ENCODE measurements at regions not wholly inside any gene's neighbourhood (a gene's known extent, or its start where the extent isn't known, plus 50 kb on each side); places are given as distances from the start of the nearest gene placed in this dataset.

DNA sequence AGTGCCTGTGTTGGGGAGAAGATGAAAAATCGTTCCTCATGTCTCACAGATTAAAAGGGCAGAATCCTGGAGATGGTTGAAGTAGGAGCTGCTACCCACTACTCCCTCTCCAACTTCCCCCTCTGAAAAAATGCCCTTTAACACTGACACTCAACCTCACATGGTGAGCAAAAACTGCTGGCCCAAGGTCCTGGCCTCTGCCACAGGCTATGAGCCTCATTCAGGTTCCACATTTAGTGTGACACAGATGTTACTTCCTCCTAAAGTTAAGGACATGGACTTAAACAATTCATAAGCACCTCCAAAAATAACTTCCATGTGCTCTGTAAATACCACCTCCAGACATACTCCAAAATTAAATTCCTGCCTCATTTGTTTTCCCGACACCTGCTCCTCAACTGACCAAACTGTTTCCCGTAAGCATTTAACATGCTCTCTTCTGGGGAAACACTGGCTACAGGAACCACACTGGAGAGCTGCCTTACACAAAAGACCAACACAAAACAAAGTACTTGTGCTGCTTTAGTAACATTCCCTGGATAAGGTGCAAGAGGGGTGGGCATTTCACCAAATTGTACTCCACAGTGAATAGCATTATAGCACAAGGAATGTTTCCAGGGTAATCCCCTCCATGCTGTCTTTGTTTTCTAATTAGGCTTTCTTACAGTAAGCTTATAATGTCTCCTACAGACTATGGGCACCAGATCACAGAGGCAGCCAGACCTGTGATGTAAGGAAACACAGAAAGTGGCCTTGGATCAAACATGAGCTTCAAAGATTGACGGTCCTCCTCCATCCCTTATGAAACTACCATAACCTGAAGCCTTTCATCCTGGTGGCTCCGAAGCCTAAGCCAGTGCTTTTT is 57.0 kb downstream of the PHLDA1 start:
- DNase-seq = no peak
- peak; percentile 18 for ATAC-seq (ENCODE audit: poor library complexity)
- intact Hi-C loops (cut with DNase I) = no loop called here

DNA sequence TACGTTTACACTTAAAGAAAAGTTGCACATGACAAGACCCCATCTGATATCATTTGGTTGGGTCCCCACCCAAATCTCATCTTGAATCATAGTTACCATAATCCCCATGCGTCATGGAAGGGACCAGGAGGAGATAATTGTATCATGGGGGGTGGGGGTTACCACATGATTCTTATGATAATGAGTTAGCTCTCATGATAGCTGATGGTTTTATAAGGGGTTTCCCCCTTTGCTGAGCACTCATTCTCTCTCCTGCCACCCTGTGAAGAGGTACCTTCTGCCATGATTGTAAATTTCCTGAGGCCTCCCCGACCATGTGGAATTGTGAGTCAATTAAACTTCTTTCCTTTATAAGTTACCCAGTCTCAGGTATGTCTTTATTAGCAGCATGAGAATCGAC is 60.3 kb downstream of the PHLDA1 start:
- DNase-seq (no peak), ATAC-seq (ENCODE audit: poor library complexity) (no peak)
- intact Hi-C loops (cut with DNase I) = no loop called here

DNA sequence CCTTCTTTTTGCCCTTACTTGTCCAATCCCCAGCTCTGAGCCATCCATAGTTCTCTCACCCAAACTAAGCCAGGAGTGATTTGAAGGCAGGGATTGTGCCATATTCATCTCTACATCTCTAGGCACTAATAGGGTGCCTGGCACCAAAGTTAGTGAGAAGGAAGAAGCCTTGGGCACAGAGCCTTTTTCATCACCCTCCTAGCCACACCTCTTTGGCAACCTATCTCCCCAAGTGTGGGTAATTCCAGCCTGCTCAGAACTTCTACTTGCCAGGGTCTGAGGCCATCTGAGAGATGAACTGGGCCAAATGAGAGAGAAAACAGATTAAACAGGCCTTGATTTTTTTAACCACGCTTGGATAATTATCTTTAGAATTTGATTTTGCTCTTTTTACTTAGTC is 61.3 kb downstream of the PHLDA1 start:
- ATAC-seq (ENCODE audit: poor library complexity) = no peak
- DNase-seq = no peak
- intact Hi-C loops (cut with DNase I) = no loop called here

DNA sequence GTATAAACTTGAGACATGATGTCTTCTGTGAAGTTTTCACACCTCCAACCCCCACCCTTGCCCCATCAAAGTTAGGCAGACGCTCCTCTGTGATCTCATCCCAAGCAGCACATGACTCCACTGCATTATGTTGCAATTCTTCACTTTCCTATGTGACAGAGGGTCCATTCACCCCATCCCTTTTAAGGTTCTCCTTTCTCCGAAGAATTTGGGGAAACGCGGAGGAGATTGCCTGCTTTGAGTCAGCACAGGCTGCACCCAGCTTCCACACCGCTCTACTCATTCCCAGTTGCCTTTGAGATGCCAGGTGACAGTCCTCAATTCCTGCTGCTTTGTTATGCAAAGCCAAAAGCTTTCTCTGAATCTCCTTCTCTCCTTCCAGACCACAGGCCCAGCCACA is 61.8 kb downstream of the PHLDA1 start:
- ATAC-seq (ENCODE audit: poor library complexity) (peak; percentile 45), DNase-seq (no peak)
- intact Hi-C loops (cut with DNase I) = no loop called here

DNA sequence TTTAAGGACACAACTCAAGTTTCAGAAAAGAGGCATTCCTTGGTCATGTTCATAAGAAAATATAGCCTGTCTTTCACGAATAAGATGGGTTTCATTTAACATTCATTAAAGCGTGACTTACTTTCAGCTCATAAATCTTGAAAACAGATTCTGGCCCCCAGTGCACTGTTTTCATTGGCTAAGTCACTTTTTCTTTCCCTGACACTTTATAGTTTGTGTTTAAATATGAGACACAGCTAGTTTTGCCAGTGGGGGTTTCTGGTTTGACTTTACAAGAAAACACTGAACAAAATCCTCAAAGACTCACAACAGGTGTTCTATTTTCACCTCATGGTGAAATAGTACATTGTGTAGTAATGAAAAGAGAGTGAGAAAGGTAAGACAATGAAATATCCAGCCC is 65.9 kb downstream of the PHLDA1 start:
- DNase-seq (no peak), ATAC-seq (ENCODE audit: poor library complexity) (no peak)
- intact Hi-C loops (cut with DNase I) = no loop called here

DNA sequence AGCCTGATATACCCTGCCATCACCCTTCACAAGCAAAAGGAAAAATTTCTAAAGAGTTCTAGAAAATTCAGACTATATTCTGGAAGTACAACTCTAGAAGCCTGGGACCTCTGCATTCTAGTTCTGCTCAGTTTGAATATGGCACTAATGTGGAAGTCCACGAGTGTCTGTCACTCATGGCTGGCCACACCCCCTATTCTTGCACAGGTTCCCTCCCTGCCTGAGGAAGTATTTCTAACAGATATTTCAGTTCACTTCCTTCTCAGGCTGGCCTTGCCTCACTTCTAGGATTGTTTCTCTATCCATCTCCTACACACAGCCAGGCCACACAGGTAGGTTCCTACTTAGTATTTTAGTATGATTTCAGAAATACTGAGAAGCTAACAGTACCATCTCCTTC is 67.4 kb downstream of the PHLDA1 start:
- intact Hi-C loops (cut with DNase I) = no loop called here
- DNase-seq (peak; percentile 68), ATAC-seq (ENCODE audit: poor library complexity) (peak; percentile 46)

DNA sequence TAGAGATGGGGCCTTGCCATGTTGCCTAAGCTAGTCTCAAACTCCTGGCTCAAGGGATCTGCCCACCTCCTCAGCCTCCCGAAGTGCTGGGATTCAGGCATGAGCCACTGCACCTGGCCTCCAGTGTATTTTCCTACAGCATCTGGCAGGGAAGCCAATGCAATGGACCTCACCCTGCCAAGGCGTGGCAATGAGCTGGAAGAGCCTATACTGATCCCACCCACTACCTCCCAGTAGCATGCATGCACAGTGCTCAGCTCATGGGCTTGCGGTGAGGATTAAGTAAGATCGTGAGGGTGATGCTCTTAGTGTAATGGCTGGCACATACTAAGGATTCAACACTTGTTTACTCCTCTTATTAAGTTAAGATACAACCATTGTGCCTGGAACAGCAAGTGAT is 69.7 kb downstream of the PHLDA1 start:
- DNase-seq = no peak
- ATAC-seq (ENCODE audit: poor library complexity) = no peak
- intact Hi-C loops (cut with DNase I) = no loop called here

DNA sequence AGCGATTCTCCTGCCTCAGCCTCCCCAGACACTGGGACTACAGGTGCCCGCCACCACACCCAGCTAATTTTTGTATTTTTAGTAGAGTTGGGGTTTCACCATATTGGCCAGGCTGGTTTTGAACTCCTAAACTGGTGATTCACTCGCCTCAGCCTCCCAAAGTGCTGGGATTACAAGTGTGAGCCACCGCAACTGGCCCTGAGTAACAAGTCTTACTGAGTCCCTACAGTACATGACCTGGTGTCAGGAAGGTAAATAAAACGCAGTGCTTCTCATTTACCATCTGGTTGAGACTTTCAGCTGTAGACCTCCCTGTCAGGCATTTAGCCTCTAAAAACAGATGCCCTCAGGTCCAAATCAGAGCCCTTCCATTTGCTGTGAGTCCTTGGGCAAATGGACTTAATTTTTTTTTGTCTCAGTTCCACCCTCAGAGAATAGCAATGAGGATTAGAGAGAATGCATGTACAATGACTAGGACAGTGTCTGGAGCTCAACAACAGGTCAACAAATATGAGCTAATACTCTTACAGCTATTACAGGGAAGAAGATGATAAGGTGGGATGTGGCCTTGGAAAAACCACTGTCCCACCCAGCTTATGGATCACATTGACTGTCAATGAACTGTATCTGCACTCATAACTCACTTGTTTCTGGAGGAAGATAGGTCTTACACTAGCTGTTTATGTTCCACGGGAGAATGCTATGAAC is 70.5 kb downstream of the PHLDA1 start:
- intact Hi-C loops (cut with DNase I) = no loop called here
- ATAC-seq (ENCODE audit: poor library complexity) (no peak), DNase-seq (no peak)

DNA sequence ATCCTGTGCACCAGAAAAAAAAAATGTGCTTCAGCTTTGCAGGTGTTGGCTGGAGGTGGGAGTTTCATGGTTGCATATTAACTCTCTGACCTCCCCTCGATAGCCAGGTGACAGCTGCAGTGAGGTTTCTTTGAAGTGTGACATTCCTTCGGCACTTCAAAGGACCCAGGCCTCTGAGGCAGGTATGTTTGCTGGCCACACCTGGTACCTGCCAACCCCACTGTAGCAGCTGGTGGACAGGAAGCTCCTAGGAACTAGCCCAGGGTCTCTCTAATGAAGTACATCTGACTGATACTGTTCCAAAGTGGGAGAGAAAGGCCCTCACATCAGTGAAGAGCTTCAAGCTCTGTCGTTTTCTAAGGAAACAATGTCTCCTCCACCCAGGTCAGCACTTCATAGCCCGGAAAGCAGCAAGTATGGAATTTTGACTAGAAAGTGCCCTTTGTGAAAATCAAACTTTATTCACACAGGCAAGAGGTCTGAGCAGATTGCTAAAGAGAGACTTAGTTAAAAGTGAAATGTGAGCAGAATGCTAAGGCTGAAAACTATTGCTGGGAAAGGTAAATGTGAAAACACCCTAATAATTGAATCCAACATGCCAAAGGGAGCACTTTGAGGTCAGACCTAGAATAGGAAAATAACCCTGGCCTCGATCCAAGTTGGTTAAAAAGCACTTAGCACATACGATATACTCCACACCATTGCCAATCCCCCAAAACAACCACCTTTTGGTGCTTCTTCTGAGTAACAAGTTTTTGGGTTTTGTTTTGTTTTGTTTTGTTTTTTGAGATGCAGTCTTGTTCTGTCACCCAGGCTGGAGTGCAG is 71.3 kb downstream of the PHLDA1 start:
- intact Hi-C loops (cut with DNase I) = no loop called here
- ATAC-seq (ENCODE audit: poor library complexity) = no peak

DNA sequence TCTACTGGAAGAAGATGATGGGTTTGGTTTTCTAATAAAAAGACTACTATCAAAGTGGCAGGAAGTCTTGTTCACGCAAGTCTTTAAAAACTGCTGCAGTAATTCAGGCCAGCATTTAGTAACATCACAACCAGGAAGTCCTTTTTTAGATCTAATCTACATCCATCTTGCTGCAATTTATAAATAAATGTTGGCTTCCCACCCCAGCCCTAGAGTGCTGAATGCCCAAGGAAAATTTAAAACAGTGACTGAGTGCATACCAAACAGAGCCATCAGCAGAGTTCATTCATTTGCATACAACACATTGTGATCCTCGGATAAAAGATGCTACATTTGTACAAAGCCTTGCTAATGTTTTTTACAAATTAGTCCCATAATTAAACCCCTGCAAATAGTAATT is 72.1 kb downstream of the PHLDA1 start:
- DNase-seq (no peak), ATAC-seq (ENCODE audit: poor library complexity) (no peak)
- intact Hi-C loops (cut with DNase I) = no loop called here

More for the DNA sequence above, 71.3 kb downstream of the PHLDA1 start:
- DNase-seq = no peak

DNA sequence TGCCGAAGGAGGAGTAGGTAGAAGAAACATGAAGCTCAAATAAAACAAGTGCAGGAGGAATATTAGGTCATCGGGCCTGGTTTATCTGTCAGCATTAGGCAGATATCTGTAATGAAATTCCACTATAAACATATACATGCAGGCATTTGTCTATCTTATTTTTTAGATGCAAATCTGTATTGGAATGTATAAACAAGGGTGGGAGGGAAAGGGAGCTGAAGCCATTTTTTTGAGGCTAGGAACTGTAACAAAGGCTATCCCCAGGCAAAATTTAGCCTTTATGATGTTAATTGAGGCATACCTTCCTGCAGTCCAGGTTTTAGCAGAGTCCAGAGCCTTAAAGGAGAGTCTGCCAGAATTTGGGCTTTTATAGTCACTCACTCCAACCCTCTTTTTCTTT is 72.5 kb downstream of the PHLDA1 start:
- DNase-seq (no peak), ATAC-seq (ENCODE audit: poor library complexity) (no peak)
- intact Hi-C loops (cut with DNase I) = no loop called here

DNA sequence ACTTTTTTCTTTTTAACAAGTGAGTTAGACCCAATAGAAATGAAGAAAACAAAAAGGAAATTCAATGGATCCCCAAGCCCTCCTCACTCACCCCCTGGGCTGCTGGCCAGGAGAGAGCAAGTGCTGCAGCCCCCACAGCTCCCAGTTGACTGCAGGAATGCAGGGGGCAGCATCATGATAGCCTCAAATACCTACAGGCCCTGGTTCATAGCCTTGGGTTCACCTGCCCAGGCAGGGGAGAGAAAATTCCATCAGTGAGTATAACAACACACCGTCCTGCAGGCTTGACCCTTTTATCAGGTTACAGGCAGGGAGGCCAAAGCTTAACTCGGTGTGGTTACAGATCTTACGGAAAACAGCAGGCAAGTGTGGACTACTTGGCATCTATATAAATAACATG is 76.3 kb downstream of the PHLDA1 start:
- ATAC-seq (ENCODE audit: poor library complexity) = no peak
- no peak for DNase-seq
- intact Hi-C loops (cut with DNase I) = no loop called here

DNA sequence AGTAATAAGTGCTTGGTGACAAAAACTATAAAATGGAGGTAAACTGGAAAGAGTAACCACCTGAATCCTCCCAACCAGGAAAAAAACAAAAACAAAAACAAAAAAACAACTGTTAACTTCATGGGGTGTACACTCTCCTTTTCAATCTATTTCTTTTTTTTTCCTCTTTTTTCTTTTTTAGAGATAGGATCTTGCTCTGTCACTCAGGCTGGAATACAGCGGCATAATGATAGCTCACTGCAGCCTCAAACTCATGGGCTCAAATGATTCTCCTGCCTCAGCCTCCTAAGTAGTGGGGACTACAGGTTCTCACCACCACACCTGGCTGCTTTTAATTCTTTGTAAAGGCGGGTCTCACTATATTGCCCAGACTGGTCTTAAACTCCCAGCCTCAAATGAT is 76.8 kb downstream of the PHLDA1 start:
- DNase-seq (no peak), ATAC-seq (ENCODE audit: poor library complexity) (no peak)
- intact Hi-C loops (cut with DNase I) = no loop called here

DNA sequence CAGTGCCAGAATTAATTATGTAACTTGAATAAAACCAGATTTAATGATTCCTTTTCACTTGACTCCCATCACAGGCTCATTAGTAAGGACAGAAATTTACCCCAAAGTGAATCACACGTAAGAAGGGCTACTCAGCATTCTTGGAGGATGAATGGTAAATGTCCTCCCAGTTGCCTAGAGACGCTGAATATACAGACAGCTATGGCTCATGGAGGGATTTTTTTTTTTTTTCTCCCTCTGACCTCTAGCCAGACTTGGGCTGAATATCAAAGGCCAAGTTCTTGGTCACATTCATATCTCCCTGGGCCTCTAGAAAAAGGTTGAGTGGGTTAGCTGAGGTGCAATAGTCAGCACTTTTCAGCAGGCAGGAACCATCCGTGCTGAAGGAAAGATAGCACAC is 77.5 kb downstream of the PHLDA1 start:
- ATAC-seq (ENCODE audit: poor library complexity) (peak; percentile 92), DNase-seq (no peak)
- intact Hi-C loops (cut with DNase I) = no loop called here

DNA sequence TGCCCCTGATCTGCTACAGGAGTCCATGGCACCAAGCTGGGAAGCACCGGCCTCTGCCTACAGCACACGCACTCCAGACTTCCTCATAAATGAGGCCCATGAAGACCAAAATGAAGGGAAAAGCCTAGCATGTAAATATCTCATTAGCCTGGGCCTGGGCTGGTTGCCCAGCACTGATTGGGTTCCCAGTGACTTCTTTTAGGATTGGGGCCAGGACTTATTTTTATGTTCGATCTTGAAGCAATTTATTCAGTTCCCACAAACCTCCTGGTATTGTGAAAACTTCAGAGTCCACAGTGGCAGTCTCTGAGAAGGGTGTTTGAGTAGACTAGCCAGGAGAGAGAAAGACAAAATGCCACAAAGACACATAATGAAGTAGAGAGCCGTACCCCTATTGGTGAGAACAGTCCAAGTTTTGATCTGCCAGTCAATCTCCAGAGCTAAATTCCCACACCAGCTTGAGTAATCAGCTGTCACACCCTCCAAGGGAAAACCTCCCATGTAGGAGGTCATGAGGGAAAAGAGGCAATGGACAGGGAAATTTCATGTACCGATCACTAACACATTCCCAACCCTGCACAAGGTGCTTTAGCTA is 78.2 kb downstream of the PHLDA1 start:
- DNase-seq (no peak), ATAC-seq (ENCODE audit: poor library complexity) (peak; percentile 38)
- intact Hi-C loops (cut with DNase I) = no loop called here

DNA sequence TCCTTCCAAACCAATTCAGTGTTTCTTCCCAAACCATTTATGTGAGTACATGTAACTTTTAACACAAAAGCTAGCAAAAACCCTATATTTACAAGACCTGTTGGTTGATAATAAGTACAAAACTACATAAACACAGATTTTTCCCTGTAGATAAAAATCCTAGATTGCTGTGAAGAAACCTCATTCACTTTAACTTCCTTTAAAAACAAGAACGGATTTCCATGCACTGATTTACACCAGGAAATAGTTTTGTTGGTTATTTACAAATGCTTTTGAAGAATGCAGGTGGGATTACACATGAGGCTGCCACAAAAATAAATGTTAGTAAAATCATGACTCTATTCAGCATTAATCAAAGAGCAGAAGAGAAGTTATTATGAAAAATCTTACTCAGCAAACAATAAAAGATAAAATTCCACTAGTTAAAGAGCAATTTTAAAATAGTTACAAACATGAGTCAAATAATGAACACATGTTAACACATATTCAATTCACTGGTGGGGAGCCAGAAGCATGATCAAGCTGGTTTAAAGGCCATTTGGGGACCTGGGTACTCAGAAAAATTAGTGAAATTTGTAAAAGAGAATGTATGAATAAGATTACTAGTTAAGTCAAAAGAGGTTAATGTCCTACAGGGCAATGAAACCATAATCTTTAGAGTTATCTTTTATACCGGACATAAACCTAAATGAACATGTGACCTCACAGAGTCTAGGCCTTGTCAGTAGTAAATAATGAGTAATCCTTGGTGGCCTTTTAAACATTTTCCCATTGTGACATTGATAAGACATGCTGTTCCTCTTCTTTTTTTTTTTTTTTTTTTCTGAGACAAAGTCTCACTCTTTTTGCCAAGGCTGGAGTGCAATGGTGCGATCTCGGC is 79.9 kb downstream of the PHLDA1 start:
- no peak for ATAC-seq (ENCODE audit: poor library complexity)
- intact Hi-C loops (cut with DNase I) = no loop called here
- DNase-seq = no peak

DNA sequence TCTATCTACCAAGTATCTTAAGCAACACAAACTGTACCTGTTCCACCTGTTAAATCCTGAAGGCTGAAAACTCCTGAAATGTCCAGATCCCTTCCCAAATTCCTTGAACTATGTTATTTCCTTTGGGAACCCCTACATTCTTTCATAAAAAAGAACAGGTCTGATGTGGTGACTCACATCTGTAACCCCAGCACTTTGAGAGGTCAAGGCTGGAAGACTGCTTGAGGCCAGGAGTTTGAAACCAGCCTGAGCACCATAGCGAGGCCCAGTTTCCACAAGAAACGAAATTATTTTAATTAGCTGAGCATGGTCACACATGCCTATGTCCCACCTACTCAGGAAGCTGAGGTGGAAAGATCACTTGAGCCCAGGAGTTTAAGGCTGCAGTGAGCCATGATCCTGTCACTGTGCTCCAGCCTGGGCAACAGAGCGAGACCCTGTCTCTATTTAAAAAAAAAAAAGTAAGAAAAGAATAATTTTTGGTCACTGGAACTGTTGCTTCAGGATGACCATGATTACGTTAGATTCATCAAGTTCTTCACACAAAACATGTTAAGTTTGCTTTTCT is 84.3 kb downstream of the PHLDA1 start:
- DNase-seq (no peak), ATAC-seq (ENCODE audit: poor library complexity) (no peak)
- intact Hi-C loops (cut with DNase I) = no loop called here

DNA sequence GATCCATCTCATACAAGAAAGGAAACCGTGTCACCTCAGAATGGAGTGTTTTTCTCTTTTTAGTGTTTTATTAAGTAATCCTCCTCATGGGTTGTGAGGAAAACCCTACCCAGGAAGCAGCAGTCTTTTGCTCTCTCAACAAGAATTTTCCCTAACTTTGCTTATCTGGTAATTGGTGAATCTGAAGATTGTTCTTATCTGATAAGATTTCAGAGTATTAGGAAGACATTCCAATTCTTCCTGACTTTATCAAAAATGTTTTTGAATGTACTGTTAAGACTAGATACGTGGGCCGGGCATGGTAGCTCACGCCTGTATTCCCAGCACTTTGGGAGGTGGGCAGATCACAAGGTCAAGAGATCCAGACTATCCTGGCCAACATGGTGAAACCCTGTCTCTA is 86.0 kb downstream of the PHLDA1 start:
- intact Hi-C loops (cut with DNase I) = no loop called here
- ATAC-seq (ENCODE audit: poor library complexity) = no peak
- no peak for DNase-seq
